ENCODE measurements at regions not wholly inside any gene's neighbourhood (a gene's known extent, or its start where the extent isn't known, plus 50 kb on each side); places are given as distances from the start of the nearest gene placed in this dataset.

GRCh38 chr1:118254491-118255425 lies 69.7 kb upstream of the SPAG17 start:
- no peak for TF ChIP-seq CTCF (IDR thresholded peaks at IDR 0.05; ENCODE audit: low read depth, low read length, missing control alignments)
- no peak overlapping the region for H3K4me3 ChIP-seq (ENCODE audit: low read depth, low read length)
- no peak for DNase-seq (ENCODE audit: low read depth)

- DNase-seq (ENCODE audit: low read depth): no peak
- TF ChIP-seq CTCF (IDR thresholded peaks at IDR 0.05; ENCODE audit: low read depth, low read length, missing control alignments): no peak
- H3K4me3 ChIP-seq (ENCODE audit: low read depth, low read length): no peak overlapping the region
Measured at GRCh38 chr1:118254001-118254400, 69.0 kb upstream of the SPAG17 start.

- no peak for DNase-seq (ENCODE audit: low read depth)
- H3K4me3 ChIP-seq (ENCODE audit: low read depth, low read length): no peak overlapping the region
- TF ChIP-seq CTCF (IDR thresholded peaks at IDR 0.05; ENCODE audit: low read depth, low read length, missing control alignments): no peak
Measured at GRCh38 chr1:118253053-118253915, 68.3 kb upstream of the SPAG17 start.

GRCh38 chr1:118252624-118253023 lies 67.6 kb upstream of the SPAG17 start:
- no peak for TF ChIP-seq CTCF (IDR thresholded peaks at IDR 0.05; ENCODE audit: low read depth, low read length, missing control alignments)
- no peak for DNase-seq (ENCODE audit: low read depth)
- H3K4me3 ChIP-seq (ENCODE audit: low read depth, low read length): no peak overlapping the region

GRCh38 chr1:118250232-118250631 lies 65.2 kb upstream of the SPAG17 start:
- no peak for DNase-seq (ENCODE audit: low read depth)
- TF ChIP-seq CTCF (IDR thresholded peaks at IDR 0.05; ENCODE audit: low read depth, low read length, missing control alignments): no peak
- H3K4me3 ChIP-seq (ENCODE audit: low read depth, low read length): no peak overlapping the region

GRCh38 chr1:118249641-118250040 lies 64.6 kb upstream of the SPAG17 start:
- TF ChIP-seq CTCF (IDR thresholded peaks at IDR 0.05; ENCODE audit: low read depth, low read length, missing control alignments): no peak
- no peak for DNase-seq (ENCODE audit: low read depth)
- no peak overlapping the region for H3K4me3 ChIP-seq (ENCODE audit: low read depth, low read length)

Data from GM12864 (cell line).